ENCODE measurements at regions not wholly inside any gene's neighbourhood (a gene's known extent, or its start where the extent isn't known, plus 50 kb on each side); places are given as distances from the start of the nearest gene placed in this dataset.
"Not testable (repeated sequence)": the region's sequence is repeated elsewhere in the genome, so short reads cannot be mapped to it uniquely, and the experiment has no call there.

GRCh38 chr4:160495356-160495755, 1392.5 kb downstream of the RAPGEF2 start:
- no peak for DNase-seq (ENCODE audit: low read depth)

GRCh38 chr4:160498211-160498610, 1395.3 kb downstream of the RAPGEF2 start:
- no peak for DNase-seq (ENCODE audit: low read depth)

- DNase-seq (ENCODE audit: low read depth), result no peak
Observed at GRCh38 chr4:160505724-160506123, 1402.8 kb downstream of the RAPGEF2 start.

- DNase-seq (ENCODE audit: low read depth), result no peak
Observed at GRCh38 chr4:160510928-160511327, 1408.0 kb downstream of the RAPGEF2 start.

GRCh38 chr4:160514126-160514525, 1411.2 kb downstream of the RAPGEF2 start:
- no peak for DNase-seq (ENCODE audit: low read depth)

- DNase-seq (ENCODE audit: low read depth), result no peak
Observed at GRCh38 chr4:160523231-160523630, 1420.4 kb downstream of the RAPGEF2 start.

- no peak for DNase-seq (ENCODE audit: low read depth)
Observed at GRCh38 chr4:160537681-160538080, 1434.8 kb downstream of the RAPGEF2 start.

- no peak for DNase-seq (ENCODE audit: low read depth)
Observed at GRCh38 chr4:160546201-160546600, 1443.3 kb downstream of the RAPGEF2 start.

GRCh38 chr4:160549951-160550519, 1447.2 kb downstream of the RAPGEF2 start:
- not testable (repeated sequence) for DNase-seq (ENCODE audit: low read depth)

GRCh38 chr4:160562661-160563060, 1459.8 kb downstream of the RAPGEF2 start:
- DNase-seq (ENCODE audit: low read depth), result no peak

- DNase-seq (ENCODE audit: low read depth), result no peak
Observed at GRCh38 chr4:160563552-160564282, 1460.8 kb downstream of the RAPGEF2 start.

GRCh38 chr4:160567634-160568033, 1464.8 kb downstream of the RAPGEF2 start:
- DNase-seq (ENCODE audit: low read depth), result no peak

GRCh38 chr4:160570271-160570670, 1467.4 kb downstream of the RAPGEF2 start:
- DNase-seq (ENCODE audit: low read depth), result no peak

GRCh38 chr4:160574272-160574671, 1471.4 kb downstream of the RAPGEF2 start:
- not testable (repeated sequence) for DNase-seq (ENCODE audit: low read depth)

GRCh38 chr4:160580581-160580980, 1477.7 kb downstream of the RAPGEF2 start:
- no peak for DNase-seq (ENCODE audit: low read depth)

- DNase-seq (ENCODE audit: low read depth), result no peak
Observed at GRCh38 chr4:160592258-160592657, 1489.4 kb downstream of the RAPGEF2 start.

GRCh38 chr4:160595646-160596045, 1492.8 kb downstream of the RAPGEF2 start:
- no peak for DNase-seq (ENCODE audit: low read depth)

GRCh38 chr4:160604541-160604940, 1501.7 kb downstream of the RAPGEF2 start:
- DNase-seq (ENCODE audit: low read depth), result no peak

GRCh38 chr4:160611181-160611580, 1508.3 kb downstream of the RAPGEF2 start:
- no peak for DNase-seq (ENCODE audit: low read depth)

- no peak for DNase-seq (ENCODE audit: low read depth)
Observed at GRCh38 chr4:160631044-160631443, 1528.2 kb downstream of the RAPGEF2 start.

- DNase-seq (ENCODE audit: low read depth), result no peak
Observed at GRCh38 chr4:160652790-160653189, 1511.0 kb downstream of the FSTL5 start.

- DNase-seq (ENCODE audit: low read depth), result no peak
Observed at GRCh38 chr4:160675550-160675949, 1488.2 kb downstream of the FSTL5 start.

GRCh38 chr4:160685729-160686128, 1478.1 kb downstream of the FSTL5 start:
- DNase-seq (ENCODE audit: low read depth), result no peak

- DNase-seq (ENCODE audit: low read depth), result no peak
Observed at GRCh38 chr4:160701671-160702070, 1462.1 kb downstream of the FSTL5 start.
